ENCODE measurements at regions not wholly inside any gene's neighbourhood (a gene's known extent, or its start where the extent isn't known, plus 50 kb on each side); places are given as distances from the start of the nearest gene placed in this dataset.

DNA sequence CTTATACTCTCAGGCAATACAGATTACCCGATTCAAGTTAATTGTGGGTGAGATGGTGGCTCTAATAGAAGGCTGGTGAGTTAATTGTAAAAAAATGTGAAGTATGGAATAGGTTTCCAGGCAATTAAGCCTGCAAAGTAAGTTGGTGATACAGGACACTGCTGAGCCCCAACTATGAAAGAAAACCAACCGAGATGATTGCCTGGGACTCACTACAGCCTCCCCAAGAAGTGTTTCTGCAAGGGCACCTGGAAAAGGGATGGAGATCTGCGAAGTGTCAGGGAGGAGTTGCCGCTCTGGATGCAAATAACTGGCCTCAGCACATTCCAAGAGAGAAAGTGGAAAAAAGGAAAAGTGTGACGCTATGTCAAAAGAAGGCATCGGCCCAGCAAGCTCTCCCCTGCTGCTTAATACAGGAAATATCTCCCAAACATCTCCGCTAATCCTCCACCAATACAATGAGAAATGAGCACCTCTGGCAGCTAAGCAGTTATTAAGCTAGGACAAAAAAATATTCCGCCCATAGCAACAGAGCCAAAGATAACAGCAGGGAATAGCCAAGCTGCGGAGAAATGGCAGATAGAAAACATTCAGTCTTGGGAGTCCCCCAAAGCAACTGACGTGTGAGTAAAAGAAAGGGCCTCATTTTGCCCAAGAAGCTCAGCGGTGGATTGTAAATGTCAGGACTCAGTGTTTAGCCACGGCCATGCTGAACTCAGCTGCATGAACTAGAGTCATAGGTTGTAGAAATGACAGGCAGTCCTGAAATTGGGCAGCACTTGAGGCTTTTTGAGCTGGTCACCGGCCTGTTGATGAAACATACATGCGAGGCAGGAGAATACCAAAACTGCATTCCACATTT, 133.7 kb downstream of the SNX19 start:
- TF ChIP-seq, protein P1, sequence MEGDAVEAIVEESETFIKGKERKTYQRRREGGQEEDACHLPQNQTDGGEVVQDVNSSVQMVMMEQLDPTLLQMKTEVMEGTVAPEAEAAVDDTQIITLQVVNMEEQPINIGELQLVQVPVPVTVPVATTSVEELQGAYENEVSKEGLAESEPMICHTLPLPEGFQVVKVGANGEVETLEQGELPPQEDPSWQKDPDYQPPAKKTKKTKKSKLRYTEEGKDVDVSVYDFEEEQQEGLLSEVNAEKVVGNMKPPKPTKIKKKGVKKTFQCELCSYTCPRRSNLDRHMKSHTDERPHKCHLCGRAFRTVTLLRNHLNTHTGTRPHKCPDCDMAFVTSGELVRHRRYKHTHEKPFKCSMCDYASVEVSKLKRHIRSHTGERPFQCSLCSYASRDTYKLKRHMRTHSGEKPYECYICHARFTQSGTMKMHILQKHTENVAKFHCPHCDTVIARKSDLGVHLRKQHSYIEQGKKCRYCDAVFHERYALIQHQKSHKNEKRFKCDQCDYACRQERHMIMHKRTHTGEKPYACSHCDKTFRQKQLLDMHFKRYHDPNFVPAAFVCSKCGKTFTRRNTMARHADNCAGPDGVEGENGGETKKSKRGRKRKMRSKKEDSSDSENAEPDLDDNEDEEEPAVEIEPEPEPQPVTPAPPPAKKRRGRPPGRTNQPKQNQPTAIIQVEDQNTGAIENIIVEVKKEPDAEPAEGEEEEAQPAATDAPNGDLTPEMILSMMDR (IDR thresholded peaks at IDR 0.05) = no peak
- TF ChIP-seq POLR2A (IDR thresholded peaks at IDR 0.05) = no peak
